HEK293T (cell line): ENCODE measurements at regions not wholly inside any gene's neighbourhood (a gene's known extent, or its start where the extent isn't known, plus 50 kb on each side); places are given as distances from the start of the nearest gene placed in this dataset.

Experiments used
- CTCF ChIA-PET: fragments of 350-600 bp; formaldehyde crosslinking; extraction: SDS; loops from one replicate; lab custom pipeline; 2021; ENCODE audit warnings: antibody characterized with exemption, inconsistent platforms; lab: Yijun Ruan, JAX
- POLR2A ChIA-PET: fragments of 350-600 bp; formaldehyde crosslinking; extraction: SDS; loops from one replicate; lab custom pipeline; 2020; ENCODE audit warnings: antibody characterized with exemption, inconsistent platforms; lab: Yijun Ruan, JAX
- DNase-seq: peaks from one replicate; pipeline ENCODE4 v3.0.0; 2012; ENCODE audit warnings: mixed read lengths; ENCODE audit errors: extremely low spot score
- ARNT ChIP-seq: fragments of 450-650 bp; IDR thresholded peaks from 2 replicates; pipeline ENCODE4 v1.6.1; 2017; ENCODE audit warnings: mild to moderate bottlenecking
- BHLHE40 ChIP-seq: fragments of 450-650 bp; IDR thresholded peaks from 2 replicates; pipeline ENCODE4 v1.6.1; 2016; ENCODE audit warnings: mild to moderate bottlenecking, moderate library complexity, borderline replicate concordance
- CTBP1 ChIP-seq: fragments of 450-650 bp; IDR thresholded peaks from 2 replicates; pipeline ENCODE4 v1.6.1; 2016; ENCODE audit warnings: borderline replicate concordance
- ELF4 ChIP-seq: fragments of 450-650 bp; IDR thresholded peaks from 2 replicates; pipeline ENCODE4 v1.6.1; 2017; ENCODE audit warnings: antibody characterized with exemption
- FOXA1 ChIP-seq: fragments of 450-650 bp; IDR thresholded peaks from 2 replicates; pipeline ENCODE4 v1.6.1; 2016; ENCODE audit warnings: mild to moderate bottlenecking
- FOXK2 ChIP-seq: fragments of 450-650 bp; IDR thresholded peaks from 2 replicates; pipeline ENCODE4 v1.6.1; 2016; ENCODE audit warnings: mild to moderate bottlenecking
- FOXM1 ChIP-seq: fragments of 450-650 bp; IDR thresholded peaks from 2 replicates; pipeline ENCODE4 v1.6.1; 2017; ENCODE audit warnings: mild to moderate bottlenecking, borderline replicate concordance
- HDGF ChIP-seq: fragments of 450-650 bp; IDR thresholded peaks from 2 replicates; pipeline ENCODE4 v1.6.1; 2017; ENCODE audit warnings: antibody characterized with exemption, borderline replicate concordance
- L3MBTL2 ChIP-seq: fragments of 450-650 bp; conservative IDR thresholded peaks from 2 replicates; pipeline ENCODE4 v1.6.1; 2016; ENCODE audit warnings: mild to moderate bottlenecking
- LEF1 ChIP-seq: fragments of 450-650 bp; IDR thresholded peaks from 2 replicates; pipeline ENCODE4 v1.6.1; 2017; ENCODE audit warnings: mild to moderate bottlenecking, borderline replicate concordance
- NFRKB ChIP-seq: fragments of 450-650 bp; IDR thresholded peaks from 2 replicates; pipeline ENCODE4 v1.6.1; 2016; ENCODE audit warnings: mild to moderate bottlenecking, moderate library complexity
- SP1 ChIP-seq: fragments of 450-650 bp; IDR thresholded peaks from 2 replicates; pipeline ENCODE4 v1.6.1; 2017
- SUZ12 ChIP-seq: fragments of 450-650 bp; IDR thresholded peaks from 2 replicates; pipeline ENCODE4 v1.6.1; 2016; ENCODE audit warnings: mild to moderate bottlenecking
- TARDBP ChIP-seq: fragments of 450-650 bp; IDR thresholded peaks from 2 replicates; pipeline ENCODE4 v1.6.1; 2016
- ZNF384 ChIP-seq: fragments of 450-650 bp; IDR thresholded peaks from 2 replicates; pipeline ENCODE4 v1.6.1; 2016
- TF ChIP-seq, protein P1 (sequence below): fragments of 450-650 bp; IDR thresholded peaks from 2 replicates; pipeline ENCODE4 v1.6.1; 2016

DNA sequence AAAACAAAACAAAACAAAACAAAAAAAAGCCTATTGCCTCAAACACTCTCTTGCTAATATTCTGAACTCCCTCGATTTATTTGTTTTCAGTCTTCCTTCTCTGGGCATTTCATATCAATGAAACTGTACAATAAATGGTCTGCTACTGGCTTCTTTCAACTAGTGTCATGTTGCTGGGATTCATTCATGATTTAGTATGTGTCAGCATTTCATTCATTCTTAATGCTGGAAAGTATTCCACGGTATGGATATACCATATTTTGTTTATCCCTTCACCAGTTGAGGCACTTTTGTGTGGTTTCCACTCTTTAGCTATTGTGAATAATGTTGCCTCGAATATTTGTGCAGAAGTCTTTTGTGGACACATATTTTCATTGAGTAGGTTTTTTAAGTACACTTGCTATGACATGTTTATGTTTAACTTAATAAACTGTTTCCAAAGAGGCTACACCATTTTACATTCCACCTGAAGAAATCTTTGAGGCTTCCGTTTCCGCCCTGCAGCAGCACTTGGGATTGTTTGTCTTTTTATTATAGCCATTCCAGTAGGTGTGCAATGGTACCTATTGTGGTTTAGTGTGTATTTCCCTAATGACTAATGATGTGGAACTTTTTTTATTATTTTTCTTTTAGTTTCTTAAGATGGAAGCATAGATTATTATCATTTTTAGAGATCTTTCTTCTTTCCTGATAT, 543.6 kb upstream of the SOX11 start:
- ChIA-PET CTCF (no interaction called here), POLR2A (no interaction called here)
- DNase-seq, result no peak
- no peak for TF ChIP-seq SUZ12
- TF ChIP-seq LEF1, result no peak
- no peak for TF ChIP-seq BHLHE40
- TF ChIP-seq L3MBTL2, result no peak
- TF ChIP-seq, protein P1, sequence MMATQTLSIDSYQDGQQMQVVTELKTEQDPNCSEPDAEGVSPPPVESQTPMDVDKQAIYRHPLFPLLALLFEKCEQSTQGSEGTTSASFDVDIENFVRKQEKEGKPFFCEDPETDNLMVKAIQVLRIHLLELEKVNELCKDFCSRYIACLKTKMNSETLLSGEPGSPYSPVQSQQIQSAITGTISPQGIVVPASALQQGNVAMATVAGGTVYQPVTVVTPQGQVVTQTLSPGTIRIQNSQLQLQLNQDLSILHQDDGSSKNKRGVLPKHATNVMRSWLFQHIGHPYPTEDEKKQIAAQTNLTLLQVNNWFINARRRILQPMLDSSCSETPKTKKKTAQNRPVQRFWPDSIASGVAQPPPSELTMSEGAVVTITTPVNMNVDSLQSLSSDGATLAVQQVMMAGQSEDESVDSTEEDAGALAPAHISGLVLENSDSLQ, result no peak
- no peak for TF ChIP-seq FOXM1

DNA sequence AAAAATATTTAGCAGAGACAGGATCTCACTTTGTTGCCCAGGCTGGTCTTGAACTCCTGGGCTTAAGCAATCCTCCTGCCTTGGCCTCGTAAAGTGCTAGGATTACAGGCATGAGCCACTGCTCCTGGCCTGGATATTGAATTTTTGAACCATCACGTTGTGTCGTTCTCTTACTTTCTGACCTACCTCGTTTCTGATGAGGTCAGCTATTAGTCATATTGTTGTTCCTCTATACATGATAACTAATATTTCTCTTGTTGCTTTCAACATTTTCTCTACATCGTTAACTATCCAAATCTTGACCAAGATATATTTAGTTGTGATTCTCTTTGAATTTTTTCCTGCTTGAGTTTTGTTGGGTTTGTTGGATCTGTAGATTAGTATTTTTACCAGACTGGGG, 541.3 kb upstream of the SOX11 start:
- TF ChIP-seq LEF1, result no peak
- no peak for TF ChIP-seq SUZ12
- TF ChIP-seq ZNF384, result no peak
- no peak for TF ChIP-seq HDGF
- TF ChIP-seq TARDBP, result no peak
- no peak for TF ChIP-seq ELF4
- no peak for TF ChIP-seq ARNT
- no peak for TF ChIP-seq L3MBTL2
- TF ChIP-seq, protein P1, result no peak
- no peak for TF ChIP-seq BHLHE40
- TF ChIP-seq CTBP1, result no peak
- POLR2A ChIA-PET, result no interaction called here
- CTCF ChIA-PET, result no interaction called here
- DNase-seq, result no peak

DNA sequence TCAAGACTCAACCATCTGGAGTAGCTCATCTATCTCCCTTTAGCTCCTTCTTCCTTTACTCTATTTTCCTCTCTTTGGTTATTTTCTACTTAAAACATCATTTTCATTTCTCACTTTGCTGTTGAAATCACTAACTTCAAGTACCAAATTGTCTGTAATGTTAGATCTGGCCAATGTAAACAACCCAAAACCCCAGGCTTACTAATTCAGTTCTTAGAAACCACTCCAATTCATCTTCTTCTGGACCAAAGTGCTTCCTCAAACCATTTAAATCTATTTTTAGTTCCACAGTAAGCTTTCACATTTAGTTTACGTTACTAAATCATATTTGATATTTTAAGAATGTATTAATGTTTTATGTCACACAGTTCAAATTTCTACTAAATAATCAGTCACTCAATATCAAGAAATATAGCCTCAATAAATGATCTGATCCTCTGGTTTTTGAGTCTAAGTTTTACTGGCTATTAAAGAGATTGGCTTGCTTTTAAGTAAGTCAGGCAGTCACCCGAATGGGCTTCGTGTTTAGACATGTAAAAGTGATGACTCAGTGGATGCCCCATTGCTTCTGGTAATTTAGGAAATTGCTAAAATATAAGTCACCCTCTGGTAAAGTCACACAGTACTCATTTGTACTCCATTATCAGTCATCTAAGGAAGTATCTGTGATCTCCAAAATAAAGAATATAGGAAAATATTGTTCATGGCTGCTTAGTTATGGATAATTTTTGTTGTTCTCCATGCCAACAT, 527.2 kb upstream of the SOX11 start:
- CTCF ChIA-PET, result no interaction called here
- DNase-seq, result no peak
- TF ChIP-seq ELF4 (no peak), CTBP1 (no peak), SUZ12 (no peak), LEF1 (no peak), NFRKB (no peak), ARNT (no peak)

DNA sequence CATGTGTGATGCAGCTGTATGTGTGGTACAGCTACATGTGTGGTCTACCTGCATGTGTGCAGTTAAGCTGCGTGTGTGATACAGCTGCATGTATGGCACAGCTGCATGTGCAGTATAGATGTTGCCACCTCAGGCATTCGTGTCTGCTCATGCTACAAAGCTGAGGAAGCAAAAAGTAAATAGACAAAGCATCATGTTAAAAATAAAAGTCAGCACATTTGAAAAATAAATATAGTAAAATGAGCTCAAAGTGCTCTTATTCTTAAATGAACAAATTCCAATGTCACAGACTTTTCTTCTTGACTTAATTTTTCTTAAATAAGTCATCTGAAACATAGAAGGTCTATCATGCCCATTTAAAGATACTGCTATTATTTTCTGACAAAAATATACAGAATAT, 519.3 kb upstream of the SOX11 start:
- TF ChIP-seq CTBP1, result no peak
- no peak for TF ChIP-seq SP1
- TF ChIP-seq ELF4, result no peak
- TF ChIP-seq, protein P1, result no peak
- no peak for TF ChIP-seq ARNT
- no peak for TF ChIP-seq SUZ12
- TF ChIP-seq L3MBTL2, result no peak
- no peak for TF ChIP-seq FOXK2
- TF ChIP-seq BHLHE40, result no peak
- no peak for TF ChIP-seq TARDBP
- TF ChIP-seq LEF1, result no peak
- TF ChIP-seq NFRKB, result no peak
- no peak for TF ChIP-seq FOXM1
- TF ChIP-seq FOXA1, result no peak
- no peak for TF ChIP-seq HDGF
- no peak for TF ChIP-seq ZNF384
- no peak for DNase-seq
- CTCF ChIA-PET, result no interaction called here
- POLR2A ChIA-PET, result no interaction called here

More for the DNA sequence above, 527.2 kb upstream of the SOX11 start:
- POLR2A ChIA-PET, result no interaction called here

DNA sequence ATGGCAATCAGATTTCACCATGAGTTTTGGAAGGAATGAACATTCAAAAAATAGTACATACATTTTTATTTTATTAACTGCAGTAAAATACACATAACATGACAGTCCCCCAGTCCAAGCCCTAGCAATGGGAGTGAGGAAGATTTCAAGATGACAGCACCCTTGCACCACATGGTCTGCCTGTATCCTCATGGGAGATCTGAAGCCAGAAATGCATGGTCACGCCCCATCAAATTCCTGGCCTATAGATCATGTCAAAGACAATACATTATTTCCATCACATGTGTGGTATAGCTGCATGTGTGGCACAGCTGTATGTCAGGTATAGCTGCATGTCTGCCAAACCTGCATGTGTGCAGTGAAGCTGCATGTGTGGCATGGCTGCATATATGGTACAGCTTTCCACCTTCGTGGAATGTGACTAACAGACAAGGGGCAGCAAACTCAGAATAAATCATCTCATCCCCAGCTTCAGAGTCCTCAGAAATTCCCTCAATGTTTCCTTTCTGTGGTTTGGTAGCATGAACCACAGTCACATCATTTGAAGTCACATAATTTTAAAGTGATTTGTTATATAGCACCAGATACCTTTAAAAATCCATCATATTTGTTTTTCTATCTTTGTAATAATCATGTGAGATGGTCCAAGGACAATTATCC, 518.2 kb upstream of the SOX11 start:
- ChIA-PET CTCF (no interaction called here), POLR2A (no interaction called here)
- DNase-seq, result no peak
- no peak for TF ChIP-seq FOXA1
- no peak for TF ChIP-seq LEF1
- TF ChIP-seq TARDBP, result no peak
- TF ChIP-seq ZNF384, result no peak
- no peak for TF ChIP-seq FOXK2
- TF ChIP-seq SUZ12, result no peak
- no peak for TF ChIP-seq L3MBTL2
- TF ChIP-seq HDGF, result no peak
- no peak for TF ChIP-seq SP1
- no peak for TF ChIP-seq NFRKB
- no peak for TF ChIP-seq BHLHE40
- TF ChIP-seq CTBP1, result no peak
- TF ChIP-seq ARNT, result no peak
- no peak for TF ChIP-seq FOXM1
- TF ChIP-seq, protein P1, result no peak
